Mesenchymal stem cell (in vitro differentiated cells and primary cell): ENCODE measurements at regions not wholly inside any gene's neighbourhood (a gene's known extent, or its start where the extent isn't known, plus 50 kb on each side); places are given as distances from the start of the nearest gene placed in this dataset.

ENCODE experiments used
- DNase-seq: peaks from one replicate; pipeline ENCODE4 v3.0.0-alpha.2; 2013
- H2AFZ ChIP-seq: one replicate; pipeline ENCODE4 v1.6.1; 2013; ENCODE audit warnings: low read depth, mild to moderate bottlenecking, control low read depth, inconsistent platforms, low read length, moderate library complexity
- H2AK5ac ChIP-seq: 2 replicates; pipeline ENCODE4 v1.6.1; 2013; ENCODE audit warnings: low read length, moderate library complexity, mild to moderate bottlenecking, inconsistent platforms; ENCODE audit not compliant: severe bottlenecking
- H2BK120ac ChIP-seq: one replicate; pipeline ENCODE4 v1.6.1; 2013; ENCODE audit warnings: low read depth, mild to moderate bottlenecking, inconsistent platforms, low read length, moderate library complexity
- H2BK12ac ChIP-seq, 2 experiments: one replicate each; pipeline ENCODE4 v1.6.1; 2013; ENCODE audit warnings: inconsistent platforms in 2 of 2, low read length in 2 of 2, mild to moderate bottlenecking in 2 of 2, moderate library complexity in 2 of 2, control low read depth in 1 of 2
- H2BK15ac ChIP-seq: one replicate; pipeline ENCODE4 v1.6.1; 2013; ENCODE audit warnings: mild to moderate bottlenecking, low read depth, inconsistent platforms; ENCODE audit not compliant: poor library complexity, severe bottlenecking
- H2BK5ac ChIP-seq: 2 replicates; pipeline ENCODE4 v1.6.1; 2013; ENCODE audit warnings: low read depth, mild to moderate bottlenecking, low read length, control low read depth, inconsistent platforms; ENCODE audit not compliant: poor library complexity, severe bottlenecking
- H3K14ac ChIP-seq, 2 experiments: one replicate each; pipeline ENCODE4 v1.6.1; 2013; ENCODE audit warnings: inconsistent platforms in 2 of 2, low read length in 2 of 2, control low read depth in 1 of 2, mild to moderate bottlenecking in 1 of 2, moderate library complexity in 1 of 2
- H3K18ac ChIP-seq, 2 experiments: one replicate each; pipeline ENCODE4 v1.6.1; 2013; ENCODE audit warnings: inconsistent platforms in 2 of 2, low read length in 2 of 2, control low read depth in 1 of 2, low read depth in 1 of 2, mild to moderate bottlenecking in 1 of 2
- H3K23ac ChIP-seq, 2 experiments: one replicate each; pipeline ENCODE4 v1.6.1; 2013; ENCODE audit warnings: inconsistent platforms in 2 of 2, low read length in 2 of 2, mild to moderate bottlenecking in 2 of 2, moderate library complexity in 2 of 2, control low read depth in 1 of 2
- H3K27ac ChIP-seq: 2 replicates; pipeline ENCODE4 v1.5.1; 2013; ENCODE audit warnings: mild to moderate bottlenecking, moderate library complexity, low read length, control low read depth, inconsistent platforms; ENCODE audit not compliant: poor library complexity, severe bottlenecking
- H3K27me3 ChIP-seq, 2 experiments: 2 replicates each; pipeline versions ENCODE4 v1.6.1 to v1.7.0; 2013; ENCODE audit warnings: low read length in 2 of 2, mild to moderate bottlenecking in 2 of 2, moderate library complexity in 2 of 2, control low read depth in 1 of 2, inconsistent platforms in 1 of 2; ENCODE audit not compliant: control insufficient read depth in 1 of 2, insufficient read depth in 1 of 2
- H3K36me3 ChIP-seq, 2 experiments: 2 replicates each; pipeline versions ENCODE4 v1.6.1 to v1.7.0; 2013; ENCODE audit warnings: low read length in 2 of 2, control low read depth in 1 of 2, inconsistent platforms in 1 of 2, low read depth in 1 of 2, mild to moderate bottlenecking in 1 of 2; ENCODE audit not compliant: insufficient read depth in 2 of 2, control insufficient read depth in 1 of 2
- H3K4ac ChIP-seq, 2 experiments: one replicate each; pipeline ENCODE4 v1.6.1; 2013; ENCODE audit warnings: inconsistent platforms in 2 of 2, low read length in 2 of 2, mild to moderate bottlenecking in 2 of 2, moderate library complexity in 2 of 2, control low read depth in 1 of 2, low read depth in 1 of 2
- H3K4me1 ChIP-seq: 2 replicates; pipeline ENCODE4 v1.6.1; 2013; ENCODE audit warnings: low read depth, low read length, control low read depth; ENCODE audit not compliant: control insufficient read depth, insufficient read depth
- H3K4me2 ChIP-seq: 2 replicates; pipeline ENCODE4 v1.6.1; 2013; ENCODE audit warnings: low read length, mild to moderate bottlenecking, inconsistent platforms; ENCODE audit not compliant: poor library complexity, severe bottlenecking
- H3K4me3 ChIP-seq, 2 experiments: 2 replicates each; pipeline versions ENCODE4 v1.5.1 to v1.7.0; 2013; ENCODE audit warnings: low read length in 2 of 2, mild to moderate bottlenecking in 2 of 2, control low read depth in 1 of 2, low read depth in 1 of 2; ENCODE audit not compliant: insufficient read depth in 1 of 2
- H3K79me1 ChIP-seq: replicated peaks from 2 replicates; pipeline ENCODE4 v1.6.1; 2013; ENCODE audit warnings: mild to moderate bottlenecking, control low read depth, low read length, inconsistent platforms; ENCODE audit not compliant: poor library complexity, severe bottlenecking
- H3K9ac ChIP-seq: 2 replicates; pipeline ENCODE4 v1.7.0; 2013; ENCODE audit warnings: mild to moderate bottlenecking, low read length, moderate library complexity
- H3K9me3 ChIP-seq: 2 replicates; pipeline ENCODE4 v1.7.0; 2013; ENCODE audit warnings: mild to moderate bottlenecking, low read length; ENCODE audit not compliant: control insufficient read depth
- H4K8ac ChIP-seq: one replicate; pipeline ENCODE4 v1.6.1; 2013; ENCODE audit warnings: inconsistent platforms, mild to moderate bottlenecking, low read length, moderate library complexity
- H4K91ac ChIP-seq: one replicate; pipeline ENCODE4 v1.6.1; 2013; ENCODE audit warnings: mild to moderate bottlenecking, low read length, inconsistent platforms
- WGBS: methylation state at CpG from one replicate; pipeline ENCODE4 v1.1.7; 2013; ENCODE audit warnings: mixed read lengths; 5-methylcytosine and 5-hydroxymethylcytosine counted together

- no peak overlapping the region for H2BK5ac ChIP-seq
- no peak overlapping the region for H3K9ac ChIP-seq
- no peak overlapping the region for H2BK15ac ChIP-seq
- 91% methylated on average over 1 of the region's 3 CpGs for WGBS
- no peaks in the 10 kb centered on the region for H3K79me1 ChIP-seq
- H2BK120ac ChIP-seq = no peak overlapping the region
- H3K14ac ChIP-seq = no peak overlapping the region
- H3K4ac ChIP-seq = no peak overlapping the region
- H2BK12ac ChIP-seq = no peak overlapping the region
- no peak for DNase-seq
- H4K91ac ChIP-seq = no peak overlapping the region
- no peaks in the 10 kb centered on the region for H3K4me1 ChIP-seq
- no peak overlapping the region for H3K18ac ChIP-seq
- no peaks in the 10 kb centered on the region for H3K36me3 ChIP-seq
- H3K4me2 ChIP-seq = no peak overlapping the region
- no peak overlapping the region for H2AK5ac ChIP-seq
- H3K27ac ChIP-seq = no peak overlapping the region
- H2AFZ ChIP-seq = no peak overlapping the region
- H4K8ac ChIP-seq = no peak overlapping the region
- no peak overlapping the region for H3K23ac ChIP-seq
- peaks cover 0 to 60% of the 10 kb centered on the region in 2 experiments for H3K27me3 ChIP-seq
- no peak overlapping the region for H3K4me3 ChIP-seq
- H3K9me3 ChIP-seq = no peaks in the 10 kb centered on the region
These were observed 207.1 kb downstream of the GUCY2F start for GRCh38 chrX:109274806-109275205.

- Histone ChIP-seq H3K23ac (no peak overlapping the region), H3K4me1 (no peaks in the 10 kb centered on the region), H2AFZ (no peak overlapping the region), H3K36me3 (no peaks in the 10 kb centered on the region), H3K4ac (no peak overlapping the region), H4K8ac (no peak overlapping the region), H2BK15ac (no peak overlapping the region), H3K27me3 (peaks cover 0 to 64% of the 10 kb centered on the region in 2 experiments), H3K9me3 (no peaks in the 10 kb centered on the region), H3K27ac (no peak overlapping the region), H3K18ac (no peak overlapping the region), H3K79me1 (no peaks in the 10 kb centered on the region), H2BK120ac (no peak overlapping the region), H3K4me3 (no peak overlapping the region), H2BK5ac (no peak overlapping the region), H2BK12ac (no peak overlapping the region), H2AK5ac (no peak overlapping the region), H3K4me2 (no peak overlapping the region), H3K14ac (no peak overlapping the region), H3K9ac (no peak overlapping the region), H4K91ac (no peak overlapping the region)
- 95% methylated on average over 2 of the region's 2 CpGs for WGBS
- DNase-seq = no peak
These were observed 211.1 kb downstream of the GUCY2F start for GRCh38 chrX:109270580-109271484.

DNA sequence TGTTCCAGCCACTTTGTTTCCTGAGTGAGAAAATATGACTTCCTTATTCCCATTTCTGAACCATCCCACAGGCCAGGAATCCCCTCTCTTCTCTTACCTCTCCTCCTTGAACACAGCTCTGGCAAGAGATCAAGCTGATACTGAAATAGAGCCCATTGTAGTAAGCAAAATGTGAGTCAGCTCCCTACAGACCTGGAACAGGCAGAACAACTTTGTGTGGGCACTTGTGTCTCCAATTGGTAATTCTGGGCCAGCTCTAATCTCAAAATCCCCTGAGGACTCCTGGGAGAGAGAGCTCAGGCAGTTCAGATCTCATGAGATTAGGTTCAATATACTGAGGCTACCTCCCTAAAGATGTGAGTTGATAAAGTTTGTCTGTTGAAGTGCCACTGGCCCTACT is 213.5 kb downstream of the GUCY2F start:
- H3K9me3 ChIP-seq = peaks cover 3% of the 10 kb centered on the region
- H3K23ac ChIP-seq = no peak overlapping the region
- no peaks in the 10 kb centered on the region for H3K4me1 ChIP-seq
- H4K8ac ChIP-seq = no peak overlapping the region
- no peak overlapping the region for H2BK15ac ChIP-seq
- H3K14ac ChIP-seq = no peak overlapping the region
- H3K4me2 ChIP-seq = no peak overlapping the region
- no peak overlapping the region for H2BK12ac ChIP-seq
- H3K4ac ChIP-seq = no peak overlapping the region
- H3K36me3 ChIP-seq = no peaks in the 10 kb centered on the region
- no peak overlapping the region for H3K4me3 ChIP-seq
- H2BK5ac ChIP-seq = no peak overlapping the region
- no peaks in the 10 kb centered on the region for H3K79me1 ChIP-seq
- no peak for DNase-seq
- H2AK5ac ChIP-seq = no peak overlapping the region
- H3K9ac ChIP-seq = no peak overlapping the region
- no peak overlapping the region for H3K18ac ChIP-seq
- H2BK120ac ChIP-seq = no peak overlapping the region
- H2AFZ ChIP-seq = no peak overlapping the region
- H4K91ac ChIP-seq = no peak overlapping the region
- peaks cover 0 to 44% of the 10 kb centered on the region in 2 experiments for H3K27me3 ChIP-seq
- no peak overlapping the region for H3K27ac ChIP-seq

DNA sequence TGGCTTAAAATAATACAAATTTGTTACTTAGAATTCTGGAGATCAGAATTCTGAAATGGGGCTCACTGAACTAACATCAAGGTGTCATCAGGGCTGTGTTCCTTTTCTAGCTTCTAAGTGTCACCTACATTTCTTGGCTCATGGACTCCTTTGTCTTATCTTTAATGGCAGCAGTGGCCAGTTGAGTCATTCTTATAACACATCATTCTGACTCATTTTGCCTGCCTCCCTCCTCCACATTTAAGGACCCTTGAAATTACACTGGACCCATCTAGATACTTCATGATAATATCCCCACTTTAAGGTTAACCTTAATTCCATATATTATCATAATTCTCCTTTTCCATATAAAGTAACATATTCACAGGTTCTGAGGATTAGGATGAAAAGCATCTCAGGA is 215.9 kb downstream of the GUCY2F start:
- Histone ChIP-seq H3K27ac (no peak overlapping the region), H3K79me1 (no peaks in the 10 kb centered on the region), H3K14ac (no peak overlapping the region), H3K36me3 (no peaks in the 10 kb centered on the region), H3K18ac (no peak overlapping the region), H3K9me3 (peaks cover 3% of the 10 kb centered on the region), H3K9ac (no peak overlapping the region), H2BK15ac (no peak overlapping the region), H2BK120ac (no peak overlapping the region), H3K4me2 (no peak overlapping the region), H3K4me1 (no peaks in the 10 kb centered on the region), H3K27me3 (peaks cover 0 to 21% of the 10 kb centered on the region in 2 experiments), H2BK12ac (no peak overlapping the region), H4K8ac (no peak overlapping the region), H2AK5ac (no peak overlapping the region), H3K4me3 (no peak overlapping the region), H4K91ac (no peak overlapping the region), H2BK5ac (no peak overlapping the region), H3K23ac (no peak overlapping the region), H3K4ac (no peak overlapping the region), H2AFZ (no peak overlapping the region)
- DNase-seq = no peak
